ENCODE measurements at regions not wholly inside any gene's neighbourhood (a gene's known extent, or its start where the extent isn't known, plus 50 kb on each side); places are given as distances from the start of the nearest gene placed in this dataset.

GRCh38 chr4:128690011-128690410, 119.5 kb upstream of the JADE1 start:
- no peak for DNase-seq
- no peak for TF ChIP-seq CTCF (IDR thresholded peaks at IDR 0.05)
- no peaks in the 10 kb centered on the region for H3K4me1 Mint-ChIP-seq (ENCODE audit: low read depth)
- H3K4me3 Mint-ChIP-seq: no peak overlapping the region
- H3K36me3 Mint-ChIP-seq (ENCODE audit: low read depth): no peaks in the 10 kb centered on the region
- H3K27ac Mint-ChIP-seq: no peak overlapping the region
- no peaks in the 10 kb centered on the region for H3K27me3 Mint-ChIP-seq (ENCODE audit: insufficient read depth)
- no peaks in the 10 kb centered on the region for H3K9me3 Mint-ChIP-seq

- Mint-ChIP-seq H3K4me3 (no peak overlapping the region), H3K9me3 (no peaks in the 10 kb centered on the region), H3K27ac (no peak overlapping the region), H3K36me3 (ENCODE audit: low read depth) (no peaks in the 10 kb centered on the region), H3K27me3 (ENCODE audit: insufficient read depth) (no peaks in the 10 kb centered on the region; the same call in 1 of the 2 replicates), H3K4me1 (ENCODE audit: low read depth) (no peaks in the 10 kb centered on the region)
- no peak for DNase-seq
- TF ChIP-seq CTCF (IDR thresholded peaks at IDR 0.05): no peak
These were observed 120.6 kb upstream of the JADE1 start for GRCh38 chr4:128688846-128689437.

GRCh38 chr4:128688033-128688721, 121.3 kb upstream of the JADE1 start:
- no peaks in the 10 kb centered on the region for H3K9me3 Mint-ChIP-seq
- H3K4me1 Mint-ChIP-seq (ENCODE audit: low read depth): no peaks in the 10 kb centered on the region
- no peak overlapping the region for H3K4me3 Mint-ChIP-seq
- H3K27me3 Mint-ChIP-seq (ENCODE audit: insufficient read depth): no peaks in the 10 kb centered on the region; the same call in 1 of the 2 replicates
- H3K36me3 Mint-ChIP-seq (ENCODE audit: low read depth): no peaks in the 10 kb centered on the region
- no peak overlapping the region for H3K27ac Mint-ChIP-seq
- DNase-seq: no peak
- TF ChIP-seq CTCF (IDR thresholded peaks at IDR 0.05): no peak

- no peak for TF ChIP-seq CTCF (IDR thresholded peaks at IDR 0.05)
- Mint-ChIP-seq H3K36me3 (ENCODE audit: low read depth) (no peaks in the 10 kb centered on the region), H3K4me1 (ENCODE audit: low read depth) (no peaks in the 10 kb centered on the region), H3K27ac (no peak overlapping the region), H3K27me3 (ENCODE audit: insufficient read depth) (peaks cover 2% of the 10 kb centered on the region; the same call in 1 of the 2 replicates), H3K4me3 (no peak overlapping the region), H3K9me3 (no peaks in the 10 kb centered on the region)
- DNase-seq: no peak
These were observed 122.7 kb upstream of the JADE1 start for GRCh38 chr4:128686810-128687209.

GRCh38 chr4:128686032-128686465, 123.5 kb upstream of the JADE1 start:
- Mint-ChIP-seq H3K4me3 (no peak overlapping the region), H3K27me3 (ENCODE audit: insufficient read depth) (peaks cover 2% of the 10 kb centered on the region; the same call in 1 of the 2 replicates), H3K9me3 (no peaks in the 10 kb centered on the region), H3K27ac (no peak overlapping the region), H3K4me1 (ENCODE audit: low read depth) (no peaks in the 10 kb centered on the region), H3K36me3 (ENCODE audit: low read depth) (no peaks in the 10 kb centered on the region)
- no peak for DNase-seq
- TF ChIP-seq CTCF (IDR thresholded peaks at IDR 0.05): no peak

Data from HFFc6 (cell line).